ENCODE measurements at regions not wholly inside any gene's neighbourhood (a gene's known extent, or its start where the extent isn't known, plus 50 kb on each side); places are given as distances from the start of the nearest gene placed in this dataset.
"Not testable (repeated sequence)": the region's sequence is repeated elsewhere in the genome, so short reads cannot be mapped to it uniquely, and the experiment has no call there.

- Histone ChIP-seq H3K4me1 (ENCODE audit: control insufficient read depth in 1 of 2, extremely low read depth in 1 of 2, insufficient read depth in 2 of 2, low read length in 2 of 2) (no peaks in the 10 kb centered on the region), H3K9me3 (no peaks in the 10 kb centered on the region), H3K36me3 (ENCODE audit: control insufficient read depth in 2 of 2, extremely low read depth in 1 of 2, insufficient read depth in 1 of 2, low read length in 1 of 2) (no peaks in the 10 kb centered on the region), H3K4me3 (ENCODE audit: control insufficient read depth in 1 of 2, extremely low read depth in 1 of 2, low read length in 1 of 2) (no peak overlapping the region), H3K27me3 (replicated peaks in 1 of 2; ENCODE audit: control insufficient read depth in 2 of 2, extremely low read depth in 1 of 2, insufficient read depth in 2 of 2, low read length in 1 of 2) (no peaks in the 10 kb centered on the region), H3K27ac (ENCODE audit: low read length) (no peak overlapping the region)
- H3K4me1 Mint-ChIP-seq: no peaks in the 10 kb centered on the region
- CTCF ChIA-PET: interaction anchor here (0.5 to 0.6 kb wide), 2 partner anchors 384 to 1064 kb away, joined by 3 to 4 read pairs; no protein-coding TSS in a partner anchor
- ATAC-seq (replicated peaks in 1 of 4) (no peak), DNase-seq (no peak)
- H3K27me3 Mint-ChIP-seq: no peaks in the 10 kb centered on the region
- WGBS (ENCODE audit: insufficient coverage): no CpG with 5 or more reads among the region's 2 CpGs
- POLR2A ChIA-PET: interaction anchor here in 1 of 2 donors (0.5 kb wide), 1 partner anchor 456 kb away, joined by 5 read pairs; no protein-coding TSS in a partner anchor
- H3K4me3 Mint-ChIP-seq: no peak overlapping the region
- no peaks in the 10 kb centered on the region for H3K9me3 Mint-ChIP-seq
- H3K36me3 Mint-ChIP-seq: peaks cover 3% of the 10 kb centered on the region
- H3K27ac Mint-ChIP-seq: no peak overlapping the region
Observed at GRCh38 chr9:75299324-75299723, 211.0 kb downstream of the OSTF1 start.

GRCh38 chr9:75333624-75334023, 245.3 kb downstream of the OSTF1 start:
- no peaks in the 10 kb centered on the region for H3K4me1 Mint-ChIP-seq
- POLR2A ChIA-PET: no interaction called here
- Histone ChIP-seq H3K4me1 (ENCODE audit: control insufficient read depth in 1 of 2, extremely low read depth in 1 of 2, insufficient read depth in 2 of 2, low read length in 2 of 2) (no peaks in the 10 kb centered on the region), H3K27me3 (replicated peaks in 1 of 2; ENCODE audit: control insufficient read depth in 2 of 2, extremely low read depth in 1 of 2, insufficient read depth in 2 of 2, low read length in 1 of 2) (no peaks in the 10 kb centered on the region), H3K9me3 (no peaks in the 10 kb centered on the region), H3K27ac (ENCODE audit: low read length) (no peak overlapping the region), H3K36me3 (ENCODE audit: control insufficient read depth in 2 of 2, extremely low read depth in 1 of 2, insufficient read depth in 1 of 2, low read length in 1 of 2) (no peaks in the 10 kb centered on the region), H3K4me3 (ENCODE audit: control insufficient read depth in 1 of 2, extremely low read depth in 1 of 2, low read length in 1 of 2) (no peak overlapping the region)
- H3K36me3 Mint-ChIP-seq: no peaks in the 10 kb centered on the region
- no peak overlapping the region for H3K27ac Mint-ChIP-seq
- DNase-seq: no peak
- H3K27me3 Mint-ChIP-seq: peaks cover 0 to 4% of the 10 kb centered on the region in 2 donors
- CTCF ChIA-PET: no interaction called here
- ATAC-seq (replicated peaks in 1 of 4): no peak
- H3K9me3 Mint-ChIP-seq: peaks cover 16 to 37% (median 26%) of the 10 kb centered on the region in 3 donors
- H3K4me3 Mint-ChIP-seq: no peak overlapping the region
- no CpG with 5 or more reads among the region's 2 CpGs for WGBS (ENCODE audit: insufficient coverage)

DNA sequence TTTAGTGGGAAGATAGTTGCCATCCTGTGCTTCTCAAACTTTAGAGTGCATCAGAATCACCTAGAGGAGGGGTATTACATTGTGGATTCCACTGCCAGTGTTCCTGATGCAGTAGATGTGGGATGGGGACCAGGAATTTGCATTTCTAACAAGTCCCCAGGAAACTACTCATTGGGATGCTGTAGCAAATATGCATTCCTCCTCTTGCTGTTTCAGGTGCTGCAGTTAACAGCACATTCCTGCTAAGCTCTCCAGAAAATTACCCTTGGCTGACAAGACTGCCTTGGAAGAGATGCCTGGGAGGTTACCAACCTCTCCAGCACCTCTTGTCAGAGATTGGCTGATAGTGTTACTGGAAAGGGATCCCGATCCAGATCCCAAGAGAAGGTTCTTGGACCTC, 270.5 kb downstream of the OSTF1 start:
- no peak for ATAC-seq (replicated peaks in 1 of 4)
- H3K4me1 ChIP-seq (ENCODE audit: control insufficient read depth in 1 of 2, extremely low read depth in 1 of 2, insufficient read depth in 2 of 2, low read length in 2 of 2): no peaks in the 10 kb centered on the region
- Mint-ChIP-seq H3K36me3 (peaks cover 1% of the 10 kb centered on the region), H3K9me3 (peaks cover 9 to 17% (median 17%) of the 10 kb centered on the region in 3 donors), H3K4me1 (no peaks in the 10 kb centered on the region), H3K27me3 (no peaks in the 10 kb centered on the region), H3K27ac (no peak overlapping the region), H3K4me3 (no peak overlapping the region)
- CTCF ChIA-PET: no interaction called here
- POLR2A ChIA-PET: no interaction called here
- H3K27ac ChIP-seq (ENCODE audit: low read length): no peak overlapping the region
- WGBS (ENCODE audit: insufficient coverage): 83% methylated on average over 1 of the region's 1 CpG
- no peaks in the 10 kb centered on the region for H3K36me3 ChIP-seq (ENCODE audit: control insufficient read depth in 2 of 2, extremely low read depth in 1 of 2, insufficient read depth in 1 of 2, low read length in 1 of 2)
- H3K9me3 ChIP-seq: no peaks in the 10 kb centered on the region
- H3K4me3 ChIP-seq (ENCODE audit: control insufficient read depth in 1 of 2, extremely low read depth in 1 of 2, low read length in 1 of 2): no peak overlapping the region
- no peaks in the 10 kb centered on the region for H3K27me3 ChIP-seq (replicated peaks in 1 of 2; ENCODE audit: control insufficient read depth in 2 of 2, extremely low read depth in 1 of 2, insufficient read depth in 2 of 2, low read length in 1 of 2)
- DNase-seq: no peak

DNA sequence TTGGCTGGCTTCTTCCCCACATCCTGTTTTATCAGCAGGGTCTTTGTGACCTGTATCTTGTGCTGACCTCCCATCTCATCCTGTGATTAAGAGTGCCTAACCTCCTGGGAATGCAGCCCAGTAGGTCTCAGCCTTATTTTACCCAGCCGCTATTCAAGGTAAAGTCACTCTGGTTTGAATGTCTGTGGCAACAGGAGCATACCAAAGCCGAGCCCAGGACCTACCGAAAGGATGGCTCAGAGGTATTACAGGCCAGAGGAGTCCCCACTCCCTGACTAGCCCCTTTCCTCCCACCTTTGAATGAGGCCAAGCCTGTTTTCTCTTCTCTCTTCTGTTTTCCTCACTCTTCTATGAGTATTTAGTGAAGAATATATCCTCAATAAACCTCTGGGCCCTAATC, 271.3 kb downstream of the OSTF1 start:
- ChIA-PET POLR2A (no interaction called here), CTCF (no interaction called here)
- no peak overlapping the region for H3K4me3 ChIP-seq (ENCODE audit: control insufficient read depth in 1 of 2, extremely low read depth in 1 of 2, low read length in 1 of 2)
- H3K9me3 Mint-ChIP-seq: peaks cover 9 to 22% (median 19%) of the 10 kb centered on the region in 3 donors
- H3K4me1 Mint-ChIP-seq: no peaks in the 10 kb centered on the region
- H3K27me3 ChIP-seq (replicated peaks in 1 of 2; ENCODE audit: control insufficient read depth in 2 of 2, extremely low read depth in 1 of 2, insufficient read depth in 2 of 2, low read length in 1 of 2): no peaks in the 10 kb centered on the region
- peaks cover 5% of the 10 kb centered on the region for H3K36me3 Mint-ChIP-seq
- no peak overlapping the region for H3K4me3 Mint-ChIP-seq
- H3K27ac ChIP-seq (ENCODE audit: low read length): no peak overlapping the region
- H3K4me1 ChIP-seq (ENCODE audit: control insufficient read depth in 1 of 2, extremely low read depth in 1 of 2, insufficient read depth in 2 of 2, low read length in 2 of 2): no peaks in the 10 kb centered on the region
- no CpG with 5 or more reads among the region's 3 CpGs for WGBS (ENCODE audit: insufficient coverage)
- H3K27me3 Mint-ChIP-seq: no peaks in the 10 kb centered on the region
- H3K36me3 ChIP-seq (ENCODE audit: control insufficient read depth in 2 of 2, extremely low read depth in 1 of 2, insufficient read depth in 1 of 2, low read length in 1 of 2): no peaks in the 10 kb centered on the region
- DNase-seq (no peak), ATAC-seq (replicated peaks in 1 of 4) (no peak)
- H3K9me3 ChIP-seq: no peaks in the 10 kb centered on the region
- H3K27ac Mint-ChIP-seq: no peak overlapping the region

GRCh38 chr9:75360252-75360651, 271.9 kb downstream of the OSTF1 start:
- H3K4me1 Mint-ChIP-seq: no peaks in the 10 kb centered on the region
- no peaks in the 10 kb centered on the region for H3K9me3 ChIP-seq
- H3K27ac Mint-ChIP-seq: no peak overlapping the region
- H3K27me3 ChIP-seq (replicated peaks in 1 of 2; ENCODE audit: control insufficient read depth in 2 of 2, extremely low read depth in 1 of 2, insufficient read depth in 2 of 2, low read length in 1 of 2): no peaks in the 10 kb centered on the region
- POLR2A ChIA-PET: no interaction called here
- H3K36me3 ChIP-seq (ENCODE audit: control insufficient read depth in 2 of 2, extremely low read depth in 1 of 2, insufficient read depth in 1 of 2, low read length in 1 of 2): no peaks in the 10 kb centered on the region
- no peak for ATAC-seq (replicated peaks in 1 of 4)
- peaks cover 5% of the 10 kb centered on the region for H3K36me3 Mint-ChIP-seq
- no peak for DNase-seq
- H3K4me3 ChIP-seq (ENCODE audit: control insufficient read depth in 1 of 2, extremely low read depth in 1 of 2, low read length in 1 of 2): no peak overlapping the region
- no peaks in the 10 kb centered on the region for H3K4me1 ChIP-seq (ENCODE audit: control insufficient read depth in 1 of 2, extremely low read depth in 1 of 2, insufficient read depth in 2 of 2, low read length in 2 of 2)
- H3K4me3 Mint-ChIP-seq: no peak overlapping the region
- H3K9me3 Mint-ChIP-seq: peaks cover 11 to 24% (median 20%) of the 10 kb centered on the region in 3 donors
- H3K27ac ChIP-seq (ENCODE audit: low read length): no peak overlapping the region
- WGBS (ENCODE audit: insufficient coverage): no CpG with 5 or more reads among the region's 3 CpGs
- CTCF ChIA-PET: no interaction called here
- peaks cover 0 to 3% of the 10 kb centered on the region in 2 donors for H3K27me3 Mint-ChIP-seq

- H3K27ac ChIP-seq (ENCODE audit: low read length); ATAC-seq (replicated peaks in 1 of 4); H3K4me3 ChIP-seq (ENCODE audit: control insufficient read depth in 1 of 2, extremely low read depth in 1 of 2, low read length in 1 of 2); DNase-seq; POLR2A ChIA-PET; H3K36me3 Mint-ChIP-seq; H3K4me1 Mint-ChIP-seq; H3K27ac Mint-ChIP-seq; CTCF ChIA-PET; H3K4me3 Mint-ChIP-seq; H3K27me3 ChIP-seq (replicated peaks in 1 of 2; ENCODE audit: control insufficient read depth in 2 of 2, extremely low read depth in 1 of 2, insufficient read depth in 2 of 2, low read length in 1 of 2); H3K9me3 ChIP-seq; H3K36me3 ChIP-seq (ENCODE audit: control insufficient read depth in 2 of 2, extremely low read depth in 1 of 2, insufficient read depth in 1 of 2, low read length in 1 of 2); H3K27me3 Mint-ChIP-seq; H3K4me1 ChIP-seq (ENCODE audit: control insufficient read depth in 1 of 2, extremely low read depth in 1 of 2, insufficient read depth in 2 of 2, low read length in 2 of 2): not testable (repeated sequence)
- 60% methylated on average over 2 of the region's 5 CpGs for WGBS (ENCODE audit: insufficient coverage)
- H3K9me3 Mint-ChIP-seq: peaks cover 11 to 24% (median 20%) of the 10 kb centered on the region in 3 donors
Observed at GRCh38 chr9:75362446-75362845, 274.1 kb downstream of the OSTF1 start.

DNA sequence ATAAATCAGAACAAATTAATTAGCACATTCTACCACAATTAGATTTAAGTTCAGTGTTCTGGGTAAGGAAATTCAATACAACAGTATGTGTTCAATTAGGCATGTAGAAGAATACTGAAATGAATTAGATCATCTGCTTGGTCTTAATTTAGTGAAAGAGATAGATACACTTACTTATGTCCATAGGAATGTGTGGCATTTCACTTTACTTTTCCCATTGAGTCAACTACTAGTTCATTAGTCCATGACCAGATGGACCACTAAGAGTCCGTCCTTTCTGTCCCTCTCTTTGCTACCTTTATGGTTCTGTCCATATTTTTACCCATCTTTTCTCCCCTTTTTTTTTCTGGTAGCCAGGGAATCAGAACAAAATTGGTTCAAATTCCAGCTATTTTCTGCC, 276.9 kb downstream of the OSTF1 start:
- Mint-ChIP-seq H3K4me3 (no peak overlapping the region), H3K9me3 (peaks cover 11 to 24% (median 20%) of the 10 kb centered on the region in 3 donors), H3K4me1 (no peaks in the 10 kb centered on the region), H3K27ac (no peak overlapping the region), H3K27me3 (peaks cover 0 to 3% of the 10 kb centered on the region in 2 donors), H3K36me3 (peaks cover 5% of the 10 kb centered on the region)
- H3K36me3 ChIP-seq (ENCODE audit: control insufficient read depth in 2 of 2, extremely low read depth in 1 of 2, insufficient read depth in 1 of 2, low read length in 1 of 2): no peaks in the 10 kb centered on the region
- ATAC-seq (replicated peaks in 1 of 4) (no peak), DNase-seq (no peak)
- no peaks in the 10 kb centered on the region for H3K27me3 ChIP-seq (replicated peaks in 1 of 2; ENCODE audit: control insufficient read depth in 2 of 2, extremely low read depth in 1 of 2, insufficient read depth in 2 of 2, low read length in 1 of 2)
- no peak overlapping the region for H3K4me3 ChIP-seq (ENCODE audit: control insufficient read depth in 1 of 2, extremely low read depth in 1 of 2, low read length in 1 of 2)
- ChIA-PET POLR2A (no interaction called here), CTCF (no interaction called here)
- WGBS (ENCODE audit: insufficient coverage): 67% methylated on average over 1 of the region's 1 CpG
- no peak overlapping the region for H3K27ac ChIP-seq (ENCODE audit: low read length)
- no peaks in the 10 kb centered on the region for H3K4me1 ChIP-seq (ENCODE audit: control insufficient read depth in 1 of 2, extremely low read depth in 1 of 2, insufficient read depth in 2 of 2, low read length in 2 of 2)
- H3K9me3 ChIP-seq: no peaks in the 10 kb centered on the region
